ENCODE measurements at regions not wholly inside any gene's neighbourhood (a gene's known extent, or its start where the extent isn't known, plus 50 kb on each side); places are given as distances from the start of the nearest gene placed in this dataset.

- DNase-seq (ENCODE audit: extremely low spot score) = no peak
- TF ChIP-seq EP300 (IDR thresholded peaks at IDR 0.05) (no peak), CTCF (IDR thresholded peaks at IDR 0.05) (no peak), POLR2A (IDR thresholded peaks at IDR 0.05; ENCODE audit: low read depth) (no peak), POLR2AphosphoS5 (IDR thresholded peaks at IDR 0.05) (no peak)
- Histone ChIP-seq H3K27me3 (no peaks in the 10 kb centered on the region), H3K4me3 (no peak overlapping the region), H3K36me3 (no peaks in the 10 kb centered on the region), H3K9me3 (peaks cover 0 to 4% (median 0%) of the 10 kb centered on the region in 4 donors), H3K27ac (replicated peaks in 1 of 4) (no peak overlapping the region), H3K4me1 (no peaks in the 10 kb centered on the region)
- 91% methylated on average over 3 of the region's 3 CpGs for WGBS
- intact Hi-C loops (cut with DNase I) = no loop called here
Measured at GRCh38 chr13:80177327-80177726, 163.6 kb downstream of the SPRY2 start.

GRCh38 chr13:80173224-80173623 lies 167.7 kb downstream of the SPRY2 start:
- TF ChIP-seq POLR2AphosphoS5 (IDR thresholded peaks at IDR 0.05) (no peak), CTCF (IDR thresholded peaks at IDR 0.05) (no peak), POLR2A (IDR thresholded peaks at IDR 0.05; ENCODE audit: low read depth) (no peak), EP300 (IDR thresholded peaks at IDR 0.05) (no peak)
- Histone ChIP-seq H3K27me3 (no peaks in the 10 kb centered on the region), H3K27ac (replicated peaks in 1 of 4) (no peak overlapping the region), H3K9me3 (peaks cover 0 to 4% (median 0%) of the 10 kb centered on the region in 4 donors), H3K4me1 (no peaks in the 10 kb centered on the region), H3K36me3 (no peaks in the 10 kb centered on the region), H3K4me3 (no peak overlapping the region)
- WGBS = 41% methylated on average over 2 of the region's 2 CpGs
- no peak for DNase-seq (ENCODE audit: extremely low spot score)
- intact Hi-C loops (cut with DNase I) = no loop called here

- WGBS = 93% methylated on average over 4 of the region's 4 CpGs
- H3K9me3 ChIP-seq = peaks cover 0 to 4% (median 0%) of the 10 kb centered on the region in 4 donors
- H3K27me3 ChIP-seq = no peaks in the 10 kb centered on the region
- no peaks in the 10 kb centered on the region for H3K4me1 ChIP-seq
- H3K36me3 ChIP-seq = no peaks in the 10 kb centered on the region
- intact Hi-C loops (cut with DNase I) = no loop called here
- no peak for TF ChIP-seq POLR2AphosphoS5 (IDR thresholded peaks at IDR 0.05)
- no peak for TF ChIP-seq POLR2A (IDR thresholded peaks at IDR 0.05; ENCODE audit: low read depth)
- no peak for TF ChIP-seq CTCF (IDR thresholded peaks at IDR 0.05)
- TF ChIP-seq EP300 (IDR thresholded peaks at IDR 0.05) = no peak
- H3K4me3 ChIP-seq = no peak overlapping the region
- no peak overlapping the region for H3K27ac ChIP-seq (replicated peaks in 1 of 4)
- DNase-seq (ENCODE audit: extremely low spot score) = no peak
Measured at GRCh38 chr13:80171096-80171495, 169.8 kb downstream of the SPRY2 start.

GRCh38 chr13:80168089-80168850 lies 172.7 kb downstream of the SPRY2 start:
- Histone ChIP-seq H3K4me1 (no peaks in the 10 kb centered on the region), H3K27me3 (no peaks in the 10 kb centered on the region), H3K27ac (replicated peaks in 1 of 4) (no peak overlapping the region), H3K9me3 (no peaks in the 10 kb centered on the region), H3K4me3 (no peak overlapping the region), H3K36me3 (no peaks in the 10 kb centered on the region)
- intact Hi-C loops (cut with DNase I) = no loop called here
- TF ChIP-seq EP300 (IDR thresholded peaks at IDR 0.05) (no peak), CTCF (IDR thresholded peaks at IDR 0.05) (no peak), POLR2A (IDR thresholded peaks at IDR 0.05; ENCODE audit: low read depth) (no peak), POLR2AphosphoS5 (IDR thresholded peaks at IDR 0.05) (no peak)
- WGBS = 54% methylated on average over 3 of the region's 3 CpGs
- DNase-seq (ENCODE audit: extremely low spot score) = no peak

GRCh38 chr13:80166352-80166751 lies 174.6 kb downstream of the SPRY2 start:
- DNase-seq (ENCODE audit: extremely low spot score) = no peak
- Histone ChIP-seq H3K27ac (replicated peaks in 1 of 4) (no peak overlapping the region), H3K9me3 (no peaks in the 10 kb centered on the region), H3K36me3 (no peaks in the 10 kb centered on the region), H3K4me1 (no peaks in the 10 kb centered on the region), H3K27me3 (no peaks in the 10 kb centered on the region), H3K4me3 (no peak overlapping the region)
- intact Hi-C loops (cut with DNase I) = no loop called here
- TF ChIP-seq POLR2AphosphoS5 (IDR thresholded peaks at IDR 0.05) = no peak
- no peak for TF ChIP-seq CTCF (IDR thresholded peaks at IDR 0.05)
- TF ChIP-seq POLR2A (IDR thresholded peaks at IDR 0.05; ENCODE audit: low read depth) = no peak
- no peak for TF ChIP-seq EP300 (IDR thresholded peaks at IDR 0.05)
- 66% methylated on average over 5 of the region's 5 CpGs for WGBS

Data from esophagus muscularis mucosa (tissue), 4 donors.